WTC11 (cell line): ENCODE measurements at regions not wholly inside any gene's neighbourhood (a gene's known extent, or its start where the extent isn't known, plus 50 kb on each side); places are given as distances from the start of the nearest gene placed in this dataset.

Experiments
- ATAC-seq: fragments of 200-7000 bp; cut with Tn5 transposase; 2 replicates; pipeline ENCODE4 v1.10.0; 2021; ENCODE audit warnings: mild to moderate bottlenecking, moderate library complexity
- CTCF ChIA-PET: fragments of 300-600 bp; sonication (Branson Sonifier 250); formaldehyde crosslinking; loops from one replicate; lab custom pipeline; 2021; ENCODE audit warnings: antibody characterized with exemption; lab: Charles Lee
- POLR2A ChIA-PET: fragments of 350-600 bp; sonication (Branson Sonifier 250); formaldehyde crosslinking; loops from one replicate; lab custom pipeline; 2021; ENCODE audit warnings: antibody characterized with exemption; lab: Charles Lee
- DNase-seq: peaks from one replicate; pipeline ENCODE4 v3.0.0; 2021; ENCODE audit warnings: low spot score
- H3K27ac Mint-ChIP-seq: 2 replicates; pipeline ENCODE4 v1.8.0; 2021; ENCODE audit warnings: mixed read lengths
- H3K27me3 Mint-ChIP-seq: 2 replicates; pipeline ENCODE4 v1.8.0; 2021; ENCODE audit warnings: low read depth, mild to moderate bottlenecking, moderate library complexity, mixed read lengths
- H3K36me3 Mint-ChIP-seq: 2 replicates; pipeline ENCODE4 v1.8.0; 2021; ENCODE audit warnings: mixed read lengths
- H3K4me1 Mint-ChIP-seq: 2 replicates; pipeline ENCODE4 v1.8.0; 2022; ENCODE audit warnings: mixed read lengths
- H3K4me3 Mint-ChIP-seq: 2 replicates; pipeline ENCODE4 v1.8.0; 2021; ENCODE audit warnings: mild to moderate bottlenecking, moderate library complexity, mixed read lengths
- H3K9me3 Mint-ChIP-seq: 2 replicates; pipeline ENCODE4 v1.8.0; 2021; ENCODE audit warnings: mixed read lengths
- AR ChIP-seq: fragments of 250-450 bp; sonication (Bioruptor Pico); IDR thresholded peaks from 2 replicates; pipeline ENCODE4 v1.9.0; 2021; ENCODE audit warnings: mild to moderate bottlenecking
- CREM ChIP-seq: sonication (generic); formaldehyde crosslinking; IDR thresholded peaks from 2 replicates; pipeline ENCODE4 v1.8.1; 2022; ENCODE audit warnings: mild to moderate bottlenecking, missing genetic modification reagents, moderate library complexity
- ESRRA ChIP-seq: sonication (generic); formaldehyde crosslinking; IDR thresholded peaks from 2 replicates; pipeline ENCODE4 v1.8.1; 2022; ENCODE audit warnings: mild to moderate bottlenecking, missing genetic modification reagents, borderline replicate concordance
- FOXJ3 ChIP-seq: sonication (generic); formaldehyde crosslinking; IDR thresholded peaks from 2 replicates; pipeline ENCODE4 v1.9.0; 2021; ENCODE audit warnings: missing genetic modification reagents, mild to moderate bottlenecking, borderline replicate concordance
- GRHL2 ChIP-seq: fragments of 250-450 bp; sonication (Bioruptor Pico); IDR thresholded peaks from 2 replicates; pipeline ENCODE4 v1.8.0; 2022; ENCODE audit warnings: mild to moderate bottlenecking, moderate library complexity; ENCODE audit not compliant: insufficient replicate concordance, severe bottlenecking
- HMGA2 ChIP-seq: fragments of 250-450 bp; sonication (Bioruptor Pico); IDR thresholded peaks from 2 replicates; pipeline ENCODE4 v1.4.0; 2021; ENCODE audit warnings: mild to moderate bottlenecking, moderate library complexity
- JUN ChIP-seq: sonication (generic); formaldehyde crosslinking; IDR thresholded peaks from 2 replicates; pipeline ENCODE4 v1.8.0; 2023; ENCODE audit warnings: mild to moderate bottlenecking, missing genetic modification reagents
- NFYB ChIP-seq: sonication (generic); formaldehyde crosslinking; conservative IDR thresholded peaks from 2 replicates; pipeline ENCODE4 v1.8.0; 2022; ENCODE audit warnings: low read depth, missing genetic modification reagents
- PRDM15 ChIP-seq: sonication (generic); formaldehyde crosslinking; IDR thresholded peaks from 2 replicates; pipeline ENCODE4 v1.8.0; 2022; ENCODE audit warnings: missing genetic modification reagents
- PRRX2 ChIP-seq: fragments of 250-450 bp; sonication (Bioruptor Pico); IDR thresholded peaks from 2 replicates; pipeline ENCODE4 v1.8.0; 2021; ENCODE audit warnings: mild to moderate bottlenecking
- RELA ChIP-seq: sonication (generic); formaldehyde crosslinking; IDR thresholded peaks from 2 replicates; pipeline ENCODE4 v1.8.1; 2022; ENCODE audit warnings: missing genetic modification reagents, mild to moderate bottlenecking, borderline replicate concordance
- RORB ChIP-seq: fragments of 250-450 bp; sonication (Bioruptor Pico); IDR thresholded peaks from 2 replicates; pipeline ENCODE4 v1.9.0; 2021; ENCODE audit warnings: mild to moderate bottlenecking
- SMAD4 ChIP-seq: sonication (generic); formaldehyde crosslinking; IDR thresholded peaks from 2 replicates; pipeline ENCODE4 v1.8.0; 2022; ENCODE audit warnings: mild to moderate bottlenecking, missing genetic modification reagents
- STAT6 ChIP-seq: sonication (generic); formaldehyde crosslinking; conservative IDR thresholded peaks from 2 replicates; pipeline ENCODE4 v1.8.1; 2023; ENCODE audit warnings: mild to moderate bottlenecking, low read depth, missing genetic modification reagents, moderate library complexity
- TP53 ChIP-seq: sonication (generic); formaldehyde crosslinking; IDR thresholded peaks from 2 replicates; pipeline ENCODE4 v1.8.1; 2023; ENCODE audit warnings: mild to moderate bottlenecking, missing genetic modification reagents
- ZNF138 ChIP-seq: sonication (generic); formaldehyde crosslinking; conservative IDR thresholded peaks from 2 replicates; pipeline ENCODE4 v1.8.1; 2022; ENCODE audit warnings: mild to moderate bottlenecking, moderate library complexity, missing genetic modification reagents
- ZNF219 ChIP-seq: sonication (generic); formaldehyde crosslinking; IDR thresholded peaks from 2 replicates; pipeline ENCODE4 v1.8.0; 2023; ENCODE audit warnings: missing genetic modification reagents, mild to moderate bottlenecking, borderline replicate concordance
- ZNF416 ChIP-seq: fragments of 250-450 bp; sonication (Bioruptor Pico); IDR thresholded peaks from 2 replicates; pipeline ENCODE4 v1.9.0; 2021; ENCODE audit warnings: mild to moderate bottlenecking, inconsistent platforms
- ZNF512 ChIP-seq: sonication (generic); formaldehyde crosslinking; IDR thresholded peaks from 2 replicates; pipeline ENCODE4 v1.8.1; 2022; ENCODE audit warnings: missing genetic modification reagents, borderline replicate concordance
- ZNF671 ChIP-seq: fragments of 250-450 bp; sonication (Bioruptor Pico); IDR thresholded peaks from 2 replicates; pipeline ENCODE4 v1.8.0; 2021; ENCODE audit warnings: mild to moderate bottlenecking

GRCh38 chr16:27123795-27124409 lies 57.2 kb downstream of the C16orf82 start:
- TF ChIP-seq HMGA2 (CRISPR knock-in tag) (no peak), ZNF219 (CRISPR knock-in tag) (no peak), ZNF416 (no peak), FOXJ3 (CRISPR knock-in tag) (no peak), AR (CRISPR knock-in tag) (no peak), SMAD4 (no peak), GRHL2 (CRISPR knock-in tag) (no peak), ZNF138 (CRISPR knock-in tag) (no peak), TP53 (CRISPR knock-in tag) (no peak), PRDM15 (CRISPR knock-in tag) (no peak), ZNF671 (CRISPR knock-in tag) (no peak), PRRX2 (CRISPR knock-in tag) (no peak), ZNF512 (CRISPR knock-in tag) (no peak), CREM (no peak), NFYB (CRISPR knock-in tag) (no peak), STAT6 (CRISPR knock-in tag) (no peak), RELA (CRISPR knock-in tag) (no peak), ESRRA (CRISPR knock-in tag) (no peak), RORB (no peak), JUN (CRISPR knock-in tag) (no peak)
- Mint-ChIP-seq H3K4me1 (no peaks in the 10 kb centered on the region), H3K27ac (no peak overlapping the region), H3K4me3 (no peak overlapping the region), H3K36me3 (peaks cover 16% of the 10 kb centered on the region), H3K9me3 (peaks cover 51% of the 10 kb centered on the region), H3K27me3 (no peaks in the 10 kb centered on the region; the same call in 1 of the 2 replicates)
- ATAC-seq (no peak; the same call in 1 of the 2 replicates), DNase-seq (no peak)
- ChIA-PET POLR2A (no interaction called here), CTCF (no interaction called here)
